ENCODE measurements at regions not wholly inside any gene's neighbourhood (a gene's known extent, or its start where the extent isn't known, plus 50 kb on each side); places are given as distances from the start of the nearest gene placed in this dataset.

- ChIA-PET POLR2A (no interaction called here), CTCF (no interaction called here), RAD21 (ENCODE audit: unreplicated experiment) (no interaction called here), SMC1A (ENCODE audit: uncharacterized antibody, unreplicated experiment) (interaction anchor here (0.6 to 1.1 kb wide), 3 partner anchors 14 to 952 kb away, joined by 3 to 4 read pairs (median 4); no protein-coding TSS in a partner anchor)
- in situ Hi-C loops (cut with MboI) (no loop called here), intact Hi-C loops (cut with micrococcal nuclease; ENCODE audit: unreplicated experiment) (no loop called here)
- WGBS (ENCODE audit: insufficient coverage, insufficient replicate concordance, low lambda C conversion rate, missing lambda C conversion rate) = 0% methylated on average over 1 of the region's 1 CpG
- no peak overlapping the region for H3K4me2 ChIP-seq (ENCODE audit: control insufficient read depth, insufficient read depth)
- no peaks in the 10 kb centered on the region for H4K20me1 ChIP-seq (ENCODE audit: control insufficient read depth, insufficient read depth)
- no peak for DNase-seq (ENCODE audit: low read depth, low spot score)
- no peak overlapping the region for H3K4me3 ChIP-seq
- no TSS peak for BruUV-seq (replicated peaks)
- no peak overlapping the region for H3K9ac ChIP-seq (ENCODE audit: control insufficient read depth, insufficient read depth, low read length)
- no peaks in the 10 kb centered on the region for H3K27me3 ChIP-seq (replicated peaks in 1 of 2; ENCODE audit: control insufficient read depth in 2 of 2, insufficient read depth in 2 of 2, low read length in 1 of 2)
- H3K79me2 ChIP-seq (ENCODE audit: control insufficient read depth, insufficient read depth, low read length) = no peaks in the 10 kb centered on the region
- H3K4me1 ChIP-seq (ENCODE audit: control insufficient read depth, insufficient read depth, low read length) = no peaks in the 10 kb centered on the region
- H3K36me3 ChIP-seq (ENCODE audit: control insufficient read depth in 2 of 2, insufficient read depth in 2 of 2, low read length in 1 of 2) = no peaks in the 10 kb centered on the region
- FAIRE-seq = no peak
- no peaks in the 10 kb centered on the region for H3K9me3 ChIP-seq (replicated peaks; ENCODE audit: control insufficient read depth, insufficient read depth, low read length)
- H2AFZ ChIP-seq (ENCODE audit: control insufficient read depth, low read depth, low read length) = no peak overlapping the region
- no peak for ATAC-seq
- TF ChIP-seq ATF3 (IDR thresholded peaks at IDR 0.05; ENCODE audit: borderline replicate concordance, extremely low read depth, low read depth, low read length) (no peak), MTA3 (IDR thresholded peaks at IDR 0.05; ENCODE audit: borderline replicate concordance, low read length) (no peak), YBX1 (IDR thresholded peaks at IDR 0.05) (no peak), NR2F1 (conservative IDR thresholded peaks at IDR 0.05) (no peak), POLR2AphosphoS2 (IDR thresholded peaks at IDR 0.05; ENCODE audit: low read depth, low read length) (no peak)
- TF ChIP-seq, protein P1, sequence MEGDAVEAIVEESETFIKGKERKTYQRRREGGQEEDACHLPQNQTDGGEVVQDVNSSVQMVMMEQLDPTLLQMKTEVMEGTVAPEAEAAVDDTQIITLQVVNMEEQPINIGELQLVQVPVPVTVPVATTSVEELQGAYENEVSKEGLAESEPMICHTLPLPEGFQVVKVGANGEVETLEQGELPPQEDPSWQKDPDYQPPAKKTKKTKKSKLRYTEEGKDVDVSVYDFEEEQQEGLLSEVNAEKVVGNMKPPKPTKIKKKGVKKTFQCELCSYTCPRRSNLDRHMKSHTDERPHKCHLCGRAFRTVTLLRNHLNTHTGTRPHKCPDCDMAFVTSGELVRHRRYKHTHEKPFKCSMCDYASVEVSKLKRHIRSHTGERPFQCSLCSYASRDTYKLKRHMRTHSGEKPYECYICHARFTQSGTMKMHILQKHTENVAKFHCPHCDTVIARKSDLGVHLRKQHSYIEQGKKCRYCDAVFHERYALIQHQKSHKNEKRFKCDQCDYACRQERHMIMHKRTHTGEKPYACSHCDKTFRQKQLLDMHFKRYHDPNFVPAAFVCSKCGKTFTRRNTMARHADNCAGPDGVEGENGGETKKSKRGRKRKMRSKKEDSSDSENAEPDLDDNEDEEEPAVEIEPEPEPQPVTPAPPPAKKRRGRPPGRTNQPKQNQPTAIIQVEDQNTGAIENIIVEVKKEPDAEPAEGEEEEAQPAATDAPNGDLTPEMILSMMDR (IDR thresholded peaks at IDR 0.05 in 2 of 3, conservative IDR thresholded peaks at IDR 0.05 in 1 of 3; ENCODE audit: control insufficient read depth in 2 of 3, extremely low read depth in 1 of 3, insufficient read depth in 1 of 3, low read depth in 3 of 3, low read length in 3 of 3) = no peak
- no peak overlapping the region for H3K27ac ChIP-seq (ENCODE audit: control insufficient read depth, insufficient read depth)
These were observed 168.0 kb downstream of the SLITRK1 start for GRCh38 chr13:83714236-83714635.

DNA sequence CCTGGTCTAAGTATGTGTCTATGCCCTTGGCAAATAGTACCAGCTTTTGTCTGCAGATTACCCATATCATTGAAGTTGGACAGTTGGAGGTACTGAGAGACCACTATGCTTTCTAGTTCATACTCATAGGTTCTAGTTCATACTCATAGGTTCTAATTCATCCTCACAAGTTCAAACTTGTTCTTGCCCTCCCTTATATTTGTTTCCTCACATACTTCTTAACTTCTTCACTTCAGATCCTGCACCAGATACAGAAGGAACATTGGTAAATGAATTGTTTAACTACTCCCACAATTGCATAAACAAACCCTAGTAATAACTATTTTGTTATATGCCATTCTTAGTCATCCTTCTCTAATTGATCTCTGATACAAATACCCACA lies 172.2 kb downstream of the SLITRK1 start:
- no TSS peak for BruUV-seq (replicated peaks)
- ATAC-seq (no peak), DNase-seq (ENCODE audit: low read depth, low spot score) (no peak), FAIRE-seq (no peak)
- Histone ChIP-seq H3K4me1 (ENCODE audit: control insufficient read depth, insufficient read depth, low read length) (no peaks in the 10 kb centered on the region), H3K36me3 (ENCODE audit: control insufficient read depth in 2 of 2, insufficient read depth in 2 of 2, low read length in 1 of 2) (no peaks in the 10 kb centered on the region), H2AFZ (ENCODE audit: control insufficient read depth, low read depth, low read length) (no peak overlapping the region), H3K9ac (ENCODE audit: control insufficient read depth, insufficient read depth, low read length) (no peak overlapping the region), H4K20me1 (ENCODE audit: control insufficient read depth, insufficient read depth) (no peaks in the 10 kb centered on the region), H3K9me3 (replicated peaks; ENCODE audit: control insufficient read depth, insufficient read depth, low read length) (no peaks in the 10 kb centered on the region), H3K27ac (ENCODE audit: control insufficient read depth, insufficient read depth) (no peak overlapping the region), H3K79me2 (ENCODE audit: control insufficient read depth, insufficient read depth, low read length) (no peaks in the 10 kb centered on the region), H3K27me3 (replicated peaks in 1 of 2; ENCODE audit: control insufficient read depth in 2 of 2, insufficient read depth in 2 of 2, low read length in 1 of 2) (no peaks in the 10 kb centered on the region), H3K4me3 (no peak overlapping the region), H3K4me2 (ENCODE audit: control insufficient read depth, insufficient read depth) (no peak overlapping the region)
- in situ Hi-C loops (cut with MboI) (no loop called here), intact Hi-C loops (cut with micrococcal nuclease; ENCODE audit: unreplicated experiment) (no loop called here)
- RAD21 ChIA-PET (ENCODE audit: unreplicated experiment) = no interaction called here
- POLR2A ChIA-PET = no interaction called here
- SMC1A ChIA-PET (ENCODE audit: uncharacterized antibody, unreplicated experiment) = no interaction called here
- CTCF ChIA-PET = interaction anchor here (1.5 kb wide), 1 partner anchor 26 kb away, joined by 3 read pairs; no protein-coding TSS in a partner anchor
- no peak for TF ChIP-seq SREBF2 (IDR thresholded peaks at IDR 0.05; ENCODE audit: low read length)
- TF ChIP-seq, protein P2, sequence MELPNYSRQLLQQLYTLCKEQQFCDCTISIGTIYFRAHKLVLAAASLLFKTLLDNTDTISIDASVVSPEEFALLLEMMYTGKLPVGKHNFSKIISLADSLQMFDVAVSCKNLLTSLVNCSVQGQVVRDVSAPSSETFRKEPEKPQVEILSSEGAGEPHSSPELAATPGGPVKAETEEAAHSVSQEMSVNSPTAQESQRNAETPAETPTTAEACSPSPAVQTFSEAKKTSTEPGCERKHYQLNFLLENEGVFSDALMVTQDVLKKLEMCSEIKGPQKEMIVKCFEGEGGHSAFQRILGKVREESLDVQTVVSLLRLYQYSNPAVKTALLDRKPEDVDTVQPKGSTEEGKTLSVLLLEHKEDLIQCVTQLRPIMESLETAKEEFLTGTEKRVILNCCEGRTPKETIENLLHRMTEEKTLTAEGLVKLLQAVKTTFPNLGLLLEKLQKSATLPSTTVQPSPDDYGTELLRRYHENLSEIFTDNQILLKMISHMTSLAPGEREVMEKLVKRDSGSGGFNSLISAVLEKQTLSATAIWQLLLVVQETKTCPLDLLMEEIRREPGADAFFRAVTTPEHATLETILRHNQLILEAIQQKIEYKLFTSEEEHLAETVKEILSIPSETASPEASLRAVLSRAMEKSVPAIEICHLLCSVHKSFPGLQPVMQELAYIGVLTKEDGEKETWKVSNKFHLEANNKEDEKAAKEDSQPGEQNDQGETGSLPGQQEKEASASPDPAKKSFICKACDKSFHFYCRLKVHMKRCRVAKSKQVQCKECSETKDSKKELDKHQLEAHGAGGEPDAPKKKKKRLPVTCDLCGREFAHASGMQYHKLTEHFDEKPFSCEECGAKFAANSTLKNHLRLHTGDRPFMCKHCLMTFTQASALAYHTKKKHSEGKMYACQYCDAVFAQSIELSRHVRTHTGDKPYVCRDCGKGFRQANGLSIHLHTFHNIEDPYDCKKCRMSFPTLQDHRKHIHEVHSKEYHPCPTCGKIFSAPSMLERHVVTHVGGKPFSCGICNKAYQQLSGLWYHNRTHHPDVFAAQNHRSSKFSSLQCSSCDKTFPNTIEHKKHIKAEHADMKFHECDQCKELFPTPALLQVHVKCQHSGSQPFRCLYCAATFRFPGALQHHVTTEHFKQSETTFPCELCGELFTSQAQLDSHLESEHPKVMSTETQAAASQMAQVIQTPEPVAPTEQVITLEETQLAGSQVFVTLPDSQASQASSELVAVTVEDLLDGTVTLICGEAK (IDR thresholded peaks at IDR 0.05; ENCODE audit: borderline replicate concordance) = no peak
- TF ChIP-seq HDGF (IDR thresholded peaks at IDR 0.05) = no peak
- TF ChIP-seq NFXL1 (IDR thresholded peaks at IDR 0.05; ENCODE audit: borderline replicate concordance) = no peak
- TF ChIP-seq ZNF384 (IDR thresholded peaks at IDR 0.05; ENCODE audit: borderline replicate concordance, low read depth, low read length) = no peak

Measured in GM12878 (cell line).